H1 (cell line): ENCODE measurements at regions not wholly inside any gene's neighbourhood (a gene's known extent, or its start where the extent isn't known, plus 50 kb on each side); places are given as distances from the start of the nearest gene placed in this dataset.

Experiments used
- ATF3 ChIP-seq: IDR thresholded peaks from 2 replicates; pipeline ENCODE4 v1.6.1; 2011; ENCODE audit warnings: low read depth, mild to moderate bottlenecking, low read length; ENCODE audit not compliant: insufficient read depth
- CTCF ChIP-seq, 3 experiments: IDR thresholded peaks; 1 replicate in 2 of 3; 2 replicates in 1 of 3; pipeline versions ENCODE4 v1.5.1 to v1.6.1; 2011; ENCODE audit warnings: low read length in 3 of 3, mild to moderate bottlenecking in 3 of 3, inconsistent platforms in 2 of 3, low read depth in 1 of 3, moderate library complexity in 1 of 3; ENCODE audit not compliant: insufficient read depth in 1 of 3; ENCODE audit errors: control extremely low read depth in 1 of 3
- EP300 ChIP-seq, 2 experiments: IDR thresholded peaks; 1 replicate in 1 of 2; 2 replicates in 1 of 2; pipeline ENCODE4 v1.6.1; 2011 to 2012; ENCODE audit warnings: low read depth in 2 of 2, low read length in 2 of 2, mild to moderate bottlenecking in 2 of 2, borderline replicate concordance in 1 of 2, inconsistent platforms in 1 of 2, moderate library complexity in 1 of 2
- GTF2F1 ChIP-seq: IDR thresholded peaks from 2 replicates; pipeline ENCODE4 v1.6.1; 2012; ENCODE audit warnings: low read depth, low read length, improper control_type of control experiment, borderline replicate concordance
- JUND ChIP-seq: IDR thresholded peaks from 2 replicates; pipeline ENCODE4 v1.6.1; 2011; ENCODE audit warnings: mild to moderate bottlenecking, improper control_type of control experiment, low read length
- POLR2A ChIP-seq, 2 experiments: IDR thresholded peaks; 1 replicate in 1 of 2; 2 replicates in 1 of 2; pipeline ENCODE4 v1.6.1; 2011; ENCODE audit warnings: low read depth in 2 of 2, low read length in 2 of 2, mild to moderate bottlenecking in 2 of 2; ENCODE audit errors: control extremely low read depth in 1 of 2
- POLR2AphosphoS5 ChIP-seq: IDR thresholded peaks from 2 replicates; pipeline ENCODE4 v1.6.1; 2011; ENCODE audit warnings: low read depth, low read length
- RAD21 ChIP-seq, 2 experiments: IDR thresholded peaks in 1 of 2; conservative IDR thresholded peaks in 1 of 2; 2 replicates each; pipeline ENCODE4 v1.6.1; 2011; ENCODE audit warnings: low read depth in 2 of 2, low read length in 2 of 2, improper control_type of control experiment in 1 of 2, inconsistent platforms in 1 of 2, mild to moderate bottlenecking in 1 of 2, moderate library complexity in 1 of 2
- SIN3A ChIP-seq, 2 experiments: IDR thresholded peaks in 1 of 2; conservative IDR thresholded peaks in 1 of 2; 2 replicates each; pipeline ENCODE4 v1.6.1; 2011 to 2012; ENCODE audit warnings: low read length in 2 of 2, improper control_type of control experiment in 1 of 2, low read depth in 1 of 2, mild to moderate bottlenecking in 1 of 2
- SIRT6 ChIP-seq: IDR thresholded peaks from one replicate; pipeline ENCODE4 v1.7.1; 2012; ENCODE audit warnings: low read length, inconsistent platforms
- ZNF274 ChIP-seq: IDR thresholded peaks from 2 replicates; pipeline ENCODE4 v1.7.0; 2012; ENCODE audit warnings: low read length, borderline replicate concordance; ENCODE audit errors: extremely low read depth

DNA sequence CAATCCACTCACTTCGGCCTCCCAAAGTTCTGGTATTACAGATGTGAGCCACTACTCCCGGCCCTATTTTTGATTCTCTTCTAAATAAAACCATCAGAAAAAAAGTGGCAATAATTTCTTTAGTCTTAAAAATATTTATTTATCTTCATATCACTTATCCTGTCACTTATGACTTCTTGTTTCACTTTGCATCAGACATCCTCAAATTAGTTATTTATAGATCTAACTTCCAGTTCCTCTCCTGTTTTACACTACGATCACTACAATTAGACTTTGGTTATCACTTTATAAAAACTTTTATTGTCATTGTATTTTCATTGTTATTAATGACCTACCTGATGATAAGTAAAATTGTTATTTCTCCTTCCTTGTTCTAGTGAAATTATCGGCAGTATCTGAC lies 783.4 kb upstream of the BRINP3 start:
- no peak for TF ChIP-seq CTCF (IDR thresholded peaks at IDR 0.05; ENCODE audit: control extremely low read depth in 1 of 3, insufficient read depth in 1 of 3, low read depth in 1 of 3, low read length in 3 of 3)
- TF ChIP-seq RAD21 (IDR thresholded peaks at IDR 0.05 in 1 of 2, conservative IDR thresholded peaks at IDR 0.05 in 1 of 2; ENCODE audit: low read depth in 2 of 2, low read length in 2 of 2): no peak
- TF ChIP-seq ZNF274: no peak
- no peak for TF ChIP-seq EP300 (IDR thresholded peaks at IDR 0.05; ENCODE audit: borderline replicate concordance in 1 of 2, low read depth in 2 of 2, low read length in 2 of 2)
- no peak for TF ChIP-seq SIN3A (conservative IDR thresholded peaks at IDR 0.05 in 1 of 2, IDR thresholded peaks at IDR 0.05 in 1 of 2; ENCODE audit: low read depth in 1 of 2, low read length in 2 of 2)
- TF ChIP-seq SIRT6: no peak
- no peak for TF ChIP-seq ATF3
- no peak for TF ChIP-seq JUND
- TF ChIP-seq POLR2A (IDR thresholded peaks at IDR 0.05; ENCODE audit: control extremely low read depth in 1 of 2, low read depth in 2 of 2, low read length in 2 of 2): no peak
- TF ChIP-seq GTF2F1: no peak
- no peak for TF ChIP-seq POLR2AphosphoS5
